ENCODE measurements at regions not wholly inside any gene's neighbourhood (a gene's known extent, or its start where the extent isn't known, plus 50 kb on each side); places are given as distances from the start of the nearest gene placed in this dataset.

- TF ChIP-seq ATF3 (IDR thresholded peaks at IDR 0.05; ENCODE audit: insufficient read depth, low read depth, low read length) (no peak), FOSL1 (IDR thresholded peaks at IDR 0.05; ENCODE audit: insufficient read depth, low read depth, low read length) (no peak), CTBP2 (IDR thresholded peaks at IDR 0.05; ENCODE audit: borderline replicate concordance, insufficient read depth, insufficient read length, low read length) (no peak)
These were observed 557.8 kb upstream of the TLE4 start (continued) for GRCh38 chr9:79013715-79014610.
